ENCODE measurements at regions not wholly inside any gene's neighbourhood (a gene's known extent, or its start where the extent isn't known, plus 50 kb on each side); places are given as distances from the start of the nearest gene placed in this dataset.

DNA sequence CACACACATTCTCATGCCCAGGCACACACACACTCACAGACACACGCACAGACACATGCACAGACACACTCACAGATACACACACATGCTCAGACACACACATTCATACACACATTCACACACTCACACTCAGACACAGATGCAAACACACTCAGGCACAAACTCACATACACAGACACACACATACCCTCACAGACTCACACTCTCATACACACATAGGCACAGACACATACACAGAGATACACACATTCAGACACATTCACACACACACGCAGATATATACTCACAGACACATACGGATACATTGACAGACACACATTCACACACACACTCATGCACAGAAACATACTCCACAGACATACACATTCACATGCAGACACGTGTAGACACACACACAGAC is 89.6 kb downstream of the RBFOX3 start:
- DNase-seq (ENCODE audit: low read depth in 2 of 2) = no peak

DNA sequence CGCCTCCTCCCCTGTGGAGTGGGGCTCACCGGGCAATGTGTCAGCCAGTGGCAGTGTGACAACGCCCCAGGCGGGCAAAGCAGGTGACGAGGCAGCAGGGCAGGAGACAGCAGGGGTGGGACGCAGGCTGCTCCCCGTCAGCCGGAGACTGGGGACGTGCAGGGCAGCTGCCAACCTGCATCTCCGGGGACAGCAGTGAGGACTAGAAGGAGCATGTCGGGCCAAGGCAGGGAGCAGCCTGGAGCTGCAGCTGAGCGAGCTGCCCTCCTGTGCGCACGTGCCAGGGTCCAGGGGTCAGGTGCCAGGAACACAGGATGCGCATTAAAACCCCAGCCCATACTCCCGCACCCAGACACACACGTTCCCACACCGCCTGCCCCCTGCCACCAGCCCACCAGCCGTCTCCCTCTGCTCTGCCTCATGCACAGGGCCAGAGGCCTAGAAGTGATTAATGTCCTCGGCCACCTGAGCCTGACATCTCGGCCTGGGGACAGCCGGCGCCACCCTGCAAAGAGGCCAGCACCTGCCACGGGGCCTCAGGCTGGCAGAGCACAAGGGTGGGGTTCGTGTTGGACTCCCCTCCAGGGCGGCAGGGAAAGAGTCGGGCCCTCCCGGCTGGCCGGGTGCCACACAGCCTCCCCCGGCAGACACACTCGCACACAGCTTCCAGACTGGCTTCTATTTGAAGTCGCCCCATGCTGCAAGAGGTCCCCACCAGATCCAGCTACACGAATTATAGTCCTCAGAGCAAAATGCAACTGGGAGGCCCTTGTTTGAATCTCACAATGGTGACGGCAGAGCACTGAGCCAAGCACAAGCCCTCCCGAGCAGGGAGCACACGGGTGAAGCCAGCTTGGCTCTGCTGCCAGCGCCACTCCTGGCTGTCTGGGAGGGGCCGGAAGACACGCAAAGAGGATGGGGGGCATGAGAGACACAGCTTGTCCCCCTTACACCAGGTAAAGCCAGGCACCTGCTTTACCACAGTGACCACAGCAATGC is 90.4 kb downstream of the RBFOX3 start:
- no peak for DNase-seq (ENCODE audit: low read depth in 2 of 2)

DNA sequence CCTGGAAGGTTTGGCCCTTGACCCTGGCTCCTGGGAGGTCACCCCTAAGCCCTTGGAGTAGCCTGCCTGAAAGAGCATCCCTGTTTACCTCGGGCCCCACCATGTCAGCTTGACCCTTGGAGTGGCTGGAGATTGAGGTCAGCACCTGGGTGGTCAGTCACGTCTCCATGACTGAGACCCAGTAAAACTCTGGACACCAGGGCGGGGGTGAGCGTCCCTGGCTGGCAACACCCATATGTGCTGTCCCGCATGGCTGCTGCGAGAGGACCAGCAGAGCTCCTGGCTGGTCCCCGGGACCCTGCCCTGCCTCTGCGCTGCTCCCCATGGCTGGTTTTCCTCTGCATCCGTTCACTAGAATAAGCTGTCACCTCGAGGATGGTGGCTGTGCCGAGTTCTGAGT is 91.2 kb downstream of the RBFOX3 start:
- no peak for DNase-seq (ENCODE audit: low read depth in 2 of 2)

DNA sequence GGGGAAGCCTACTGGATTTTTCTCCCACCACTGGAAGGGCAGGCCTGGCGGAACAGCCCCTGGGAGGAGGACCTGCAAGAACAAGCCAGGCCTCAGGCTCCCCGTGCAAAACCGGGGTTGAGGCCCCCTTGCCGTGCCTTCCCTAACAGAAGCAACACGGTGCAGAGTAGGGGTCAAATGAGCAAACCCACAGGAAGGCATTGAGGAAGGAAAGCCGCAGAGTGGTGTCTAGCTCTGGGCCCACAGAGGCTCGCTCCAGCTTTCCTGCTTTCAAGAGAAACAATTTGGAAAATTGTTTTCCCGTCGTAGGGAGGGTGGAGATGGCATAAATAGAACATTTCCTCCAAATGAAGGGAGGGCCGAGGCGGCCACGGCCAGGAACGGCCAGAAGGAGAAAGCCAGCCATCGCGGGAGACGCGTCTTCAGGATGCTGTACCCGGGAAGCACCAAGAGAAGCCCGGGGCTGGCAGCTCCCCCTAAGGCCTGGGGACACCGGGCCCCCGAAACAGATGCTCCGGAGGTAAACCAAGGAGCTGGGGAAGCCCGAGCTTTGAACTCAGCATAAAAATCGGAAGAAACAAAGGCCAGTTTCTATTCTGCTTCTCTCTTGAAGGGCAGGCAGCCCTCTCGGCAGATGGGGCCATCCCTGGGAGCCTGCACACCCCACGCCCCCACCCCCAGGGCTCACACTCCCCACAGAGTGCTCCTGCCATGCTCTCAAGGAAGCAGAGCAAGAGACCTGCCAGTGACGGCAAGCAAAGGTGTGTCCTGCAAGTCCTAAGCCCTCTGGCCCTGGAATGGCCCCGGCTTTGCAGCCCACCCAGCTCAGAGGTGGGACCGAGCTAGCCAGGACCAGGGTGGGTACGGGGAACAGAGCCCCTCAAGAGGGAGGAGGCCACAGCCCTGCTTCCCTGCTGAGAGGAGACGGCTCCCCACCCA is 92.0 kb downstream of the RBFOX3 start:
- no peak for DNase-seq (ENCODE audit: low read depth in 2 of 2)

DNA sequence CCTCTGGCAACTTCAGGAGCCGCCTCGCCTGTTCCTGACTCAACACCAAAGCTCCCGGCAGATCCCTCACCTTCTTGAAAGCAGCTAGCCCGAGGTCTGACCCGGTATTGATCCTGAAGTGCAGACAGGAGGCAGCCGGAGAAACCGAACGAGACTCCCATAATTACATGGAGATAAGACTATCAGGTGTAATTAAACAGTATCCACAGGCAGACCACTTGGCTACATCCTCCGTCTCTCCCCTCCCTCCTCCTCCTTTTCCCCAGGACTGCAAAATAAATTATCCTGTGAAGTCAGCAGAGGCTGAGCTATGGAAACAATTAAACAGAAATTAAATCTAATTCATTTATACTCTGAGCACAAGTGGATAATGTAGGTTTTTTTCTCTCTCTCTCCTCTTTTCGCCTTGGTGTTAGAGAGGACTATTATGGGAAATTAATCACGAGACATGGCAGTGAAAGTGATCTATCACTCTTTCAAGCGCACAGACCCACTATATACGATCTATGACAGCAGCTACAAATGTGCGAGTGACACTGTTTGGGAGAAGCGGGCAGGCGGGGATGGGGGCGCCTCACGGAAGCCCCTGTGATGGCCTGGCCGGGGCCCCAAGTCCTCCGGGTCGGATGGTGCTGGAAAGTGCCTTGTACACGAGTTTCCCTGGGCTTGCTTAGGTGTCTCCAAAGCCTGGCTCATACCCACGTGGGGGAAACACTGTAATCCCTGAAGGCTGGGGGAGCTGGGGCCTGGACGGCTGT is 92.8 kb downstream of the RBFOX3 start:
- no peak for DNase-seq (ENCODE audit: low read depth in 2 of 2)

DNA sequence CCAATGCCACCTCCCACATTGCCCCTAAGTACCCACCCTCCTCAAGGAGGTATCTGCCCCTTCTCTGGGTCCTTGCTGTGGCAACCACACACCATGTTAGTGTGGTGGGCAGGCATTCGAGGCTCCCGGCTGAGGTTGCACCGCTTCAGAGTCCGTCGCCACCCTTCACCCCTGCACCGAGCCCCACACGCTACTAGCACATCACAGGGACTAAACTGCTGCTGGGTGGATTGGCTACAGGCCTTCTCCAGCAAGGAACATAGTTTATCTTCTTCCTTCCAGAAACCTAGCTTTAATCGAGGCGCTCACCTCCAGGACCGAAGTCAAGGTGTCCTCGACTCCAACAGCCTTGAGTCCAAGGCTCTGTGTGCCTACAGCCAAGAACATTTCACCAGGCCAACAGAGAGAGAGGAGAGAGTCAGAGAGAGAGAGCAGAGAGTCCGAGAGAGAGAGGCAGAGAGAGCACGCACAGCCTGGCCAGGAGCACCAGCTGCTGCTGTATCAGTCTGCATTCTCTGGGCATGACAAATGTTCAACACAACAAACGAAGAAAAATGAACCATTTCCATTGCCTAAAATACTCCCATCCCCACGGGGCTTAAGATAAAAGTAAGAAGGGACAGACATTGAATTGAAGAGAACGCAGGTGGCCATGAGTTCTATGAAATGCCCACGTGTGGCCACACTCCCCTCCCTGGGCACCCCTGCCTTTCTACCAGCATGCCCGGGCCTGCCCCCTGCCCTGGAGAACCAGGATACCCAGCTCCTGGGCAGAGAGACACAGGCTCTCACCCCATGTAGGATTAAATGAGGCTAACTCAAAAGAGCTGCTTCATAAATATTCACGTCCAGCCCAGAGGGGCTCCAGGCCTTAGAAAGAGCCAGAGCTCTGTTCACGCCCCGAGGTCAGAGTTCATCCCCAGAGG is 94.9 kb downstream of the RBFOX3 start:
- DNase-seq (ENCODE audit: low read depth in 2 of 2) = no peak

DNA sequence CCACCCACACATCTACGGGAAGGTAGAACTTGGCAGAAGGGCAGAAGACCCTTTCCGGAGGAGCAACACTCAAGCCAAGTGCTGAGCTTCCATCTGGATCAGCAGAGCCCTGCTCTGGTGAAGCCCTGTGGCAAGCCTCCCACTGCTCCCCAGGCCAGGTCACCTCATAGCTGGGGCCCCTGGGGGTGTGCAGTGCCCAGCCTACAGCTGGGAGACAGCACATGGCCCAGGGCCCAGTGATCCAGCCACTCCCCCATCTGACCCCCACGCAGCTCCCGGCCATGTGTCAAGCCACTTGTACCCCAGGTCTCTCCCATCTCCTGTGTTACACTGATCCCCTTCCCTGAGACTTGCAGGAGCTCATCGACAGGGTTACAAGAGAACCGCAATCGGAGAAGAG is 95.7 kb downstream of the RBFOX3 start:
- no peak for DNase-seq (ENCODE audit: low read depth in 2 of 2)

DNA sequence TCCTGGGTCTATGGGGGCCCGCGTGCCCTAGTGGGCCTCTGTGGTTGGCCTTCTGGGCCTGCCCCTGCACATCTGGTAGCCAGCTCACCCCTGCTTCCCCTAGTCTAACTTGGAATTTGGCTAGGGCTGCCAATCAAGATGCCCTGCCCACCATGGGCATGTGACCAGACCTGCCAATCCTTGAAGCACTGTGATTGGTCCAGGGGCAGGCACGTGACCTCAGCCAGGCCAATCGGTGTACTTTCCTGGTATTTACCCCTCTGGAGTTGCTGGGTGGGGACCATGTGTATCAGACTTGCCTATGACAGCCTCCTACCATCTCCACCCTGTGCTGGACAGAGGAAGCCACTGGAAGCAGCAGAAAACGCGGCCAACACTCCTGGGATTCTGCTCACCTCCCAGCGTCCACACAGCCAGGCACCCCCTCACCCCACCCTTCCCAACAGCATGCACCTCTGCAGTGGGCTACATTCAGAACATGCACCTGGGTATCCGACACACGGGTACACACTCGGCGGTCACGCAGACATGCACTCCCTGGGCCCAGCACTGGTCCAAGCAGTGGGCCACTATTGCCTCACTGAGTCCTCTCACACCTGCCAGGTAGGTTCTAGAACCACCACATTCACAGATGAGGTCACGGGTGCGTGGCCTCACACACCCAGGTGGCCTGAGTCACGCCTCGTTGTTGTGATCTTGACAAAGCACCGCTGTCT is 96.9 kb downstream of the RBFOX3 start:
- no peak for DNase-seq (ENCODE audit: low read depth in 2 of 2)

DNA sequence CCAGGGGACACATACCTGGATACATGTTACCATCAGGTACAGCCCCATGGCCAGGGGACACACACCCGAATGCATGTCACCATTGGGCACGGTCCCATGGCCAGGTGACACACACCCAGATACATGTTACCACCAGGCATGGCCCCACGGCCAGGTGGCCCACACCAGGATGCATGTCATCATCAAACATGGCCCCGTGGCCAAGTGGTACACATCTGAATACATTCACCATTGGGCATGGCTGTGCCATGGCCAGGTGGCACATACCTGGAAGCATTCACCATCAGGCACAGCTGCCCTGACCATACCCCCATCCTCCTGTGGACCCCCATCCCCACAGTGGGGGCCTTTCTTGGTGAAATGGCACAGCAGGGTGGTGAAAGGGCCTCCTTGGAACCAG is 97.6 kb downstream of the RBFOX3 start:
- DNase-seq (ENCODE audit: low read depth in 2 of 2) = no peak

DNA sequence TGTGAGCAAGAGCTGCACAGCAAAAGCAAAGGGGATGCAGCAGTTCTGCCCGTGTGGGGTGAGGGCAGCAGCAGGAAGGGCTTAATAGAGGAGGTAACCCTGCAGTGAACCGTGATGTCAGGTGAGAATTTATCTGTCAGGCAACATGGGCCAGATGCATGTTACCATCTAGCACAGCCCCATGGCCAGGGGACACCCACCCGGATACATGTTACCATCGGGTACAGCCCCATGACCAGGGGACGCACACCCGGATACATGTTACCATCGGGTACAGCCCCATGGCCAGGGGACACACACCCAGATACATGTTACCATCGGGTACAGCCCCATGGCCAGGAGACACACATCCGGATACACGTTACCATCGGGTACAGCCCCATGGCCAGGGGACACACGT is 99.4 kb downstream of the RBFOX3 start:
- DNase-seq (ENCODE audit: low read depth in 2 of 2) = no peak

DNA sequence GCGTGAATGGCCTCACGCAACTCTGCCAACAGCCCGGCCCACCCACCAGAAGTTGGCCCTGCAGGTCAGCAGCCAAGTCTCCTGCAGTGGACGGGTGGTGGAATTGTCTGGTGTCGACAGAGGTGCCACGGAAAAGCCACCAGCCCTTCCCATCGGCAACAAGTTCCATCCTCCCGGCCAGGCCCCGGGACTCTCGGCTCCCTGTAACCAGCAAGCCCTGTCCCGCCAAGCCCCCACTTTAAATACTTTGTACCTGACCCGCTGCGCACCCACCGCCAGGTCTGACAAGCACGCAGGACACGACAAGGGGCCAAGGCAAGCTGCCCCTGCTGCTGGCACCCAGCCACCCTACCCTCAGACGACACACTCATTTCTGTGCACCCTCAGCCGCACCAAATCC is 100.8 kb downstream of the RBFOX3 start:
- no peak for DNase-seq (ENCODE audit: low read depth in 2 of 2)

DNA sequence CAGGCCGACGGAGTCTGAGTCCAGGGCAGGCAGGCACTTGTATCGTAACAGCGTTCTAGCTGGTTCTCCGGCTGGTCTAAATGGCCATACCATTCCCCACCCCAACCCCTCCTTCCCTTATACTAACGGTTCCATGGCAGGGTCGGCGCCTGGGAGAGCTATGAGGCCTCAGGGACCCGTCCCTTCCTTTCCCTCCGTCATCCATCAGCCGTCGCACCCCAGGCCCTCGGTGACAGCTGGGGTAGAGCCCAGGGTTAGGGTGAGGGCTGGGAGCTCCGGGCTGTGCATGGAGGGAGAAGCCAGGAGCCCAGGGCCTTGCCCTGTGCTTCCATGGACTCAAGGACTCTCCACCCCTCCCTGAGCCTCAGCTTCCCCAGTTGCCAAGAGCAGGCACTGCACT is 101.4 kb downstream of the RBFOX3 start:
- DNase-seq (ENCODE audit: low read depth in 2 of 2) = no peak

DNA sequence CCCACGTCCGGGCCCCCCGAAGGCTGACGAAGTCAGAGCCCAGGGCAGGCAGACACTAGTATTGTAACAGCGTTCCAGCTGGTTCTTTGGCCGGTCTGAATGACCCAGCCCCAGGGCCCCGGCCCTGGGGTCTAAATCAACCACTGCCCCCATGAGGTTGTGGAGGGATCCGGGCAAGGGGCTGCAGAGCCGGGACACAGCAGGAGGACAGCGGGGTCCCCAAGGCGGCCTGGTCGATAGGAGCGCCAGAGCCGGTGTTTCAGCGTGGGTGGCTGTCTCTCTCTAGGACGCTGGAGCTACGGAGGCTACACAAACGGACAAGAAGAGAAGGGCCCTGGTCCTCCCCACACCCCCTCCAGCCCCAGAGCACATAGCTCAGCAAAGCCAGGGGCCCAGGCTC is 101.8 kb downstream of the RBFOX3 start:
- no peak for DNase-seq (ENCODE audit: low read depth in 2 of 2)

DNA sequence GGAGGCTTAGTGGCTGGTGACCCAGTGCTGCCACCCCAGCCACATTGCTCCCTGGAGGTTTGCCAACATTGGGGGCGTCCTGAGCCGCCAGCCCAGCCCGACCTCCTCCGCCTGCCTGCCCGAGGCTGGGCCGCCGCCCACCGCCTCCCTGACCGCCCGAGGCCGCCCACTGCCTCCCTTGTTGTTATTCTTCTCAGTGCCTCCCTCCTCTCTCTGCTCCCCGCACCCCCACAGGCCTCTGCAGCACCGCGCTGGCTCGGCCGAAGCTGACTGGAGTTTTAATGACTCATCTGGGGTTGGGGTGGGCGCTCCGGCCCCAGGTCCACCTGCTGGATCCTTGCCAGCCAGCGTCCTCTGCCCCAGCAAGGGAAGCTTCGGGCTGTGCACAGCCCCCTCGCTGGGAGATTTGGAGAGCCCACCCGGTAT is 102.5 kb downstream of the RBFOX3 start:
- no peak for DNase-seq (ENCODE audit: low read depth in 2 of 2)

DNA sequence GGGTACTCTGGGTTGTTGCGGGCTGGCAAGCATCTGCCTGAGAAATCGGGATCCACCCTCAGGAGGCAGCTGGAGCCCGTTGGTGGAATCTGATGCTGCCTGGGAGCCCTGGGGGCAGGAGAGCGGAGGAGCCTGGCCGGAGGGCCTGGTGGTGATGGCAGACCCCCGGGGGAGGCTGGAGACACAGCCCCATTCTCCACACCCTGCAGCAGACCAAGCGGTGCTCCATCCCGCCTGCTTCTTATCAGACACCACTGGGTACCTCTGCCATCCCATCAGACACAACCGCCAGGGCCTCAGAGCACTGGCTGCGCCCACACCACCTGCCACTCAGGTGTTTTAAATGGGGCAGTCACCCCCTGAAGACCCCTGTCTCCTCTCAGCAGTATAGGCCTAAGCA is 103.9 kb downstream of the RBFOX3 start:
- no peak for DNase-seq (ENCODE audit: low read depth in 2 of 2)

DNA sequence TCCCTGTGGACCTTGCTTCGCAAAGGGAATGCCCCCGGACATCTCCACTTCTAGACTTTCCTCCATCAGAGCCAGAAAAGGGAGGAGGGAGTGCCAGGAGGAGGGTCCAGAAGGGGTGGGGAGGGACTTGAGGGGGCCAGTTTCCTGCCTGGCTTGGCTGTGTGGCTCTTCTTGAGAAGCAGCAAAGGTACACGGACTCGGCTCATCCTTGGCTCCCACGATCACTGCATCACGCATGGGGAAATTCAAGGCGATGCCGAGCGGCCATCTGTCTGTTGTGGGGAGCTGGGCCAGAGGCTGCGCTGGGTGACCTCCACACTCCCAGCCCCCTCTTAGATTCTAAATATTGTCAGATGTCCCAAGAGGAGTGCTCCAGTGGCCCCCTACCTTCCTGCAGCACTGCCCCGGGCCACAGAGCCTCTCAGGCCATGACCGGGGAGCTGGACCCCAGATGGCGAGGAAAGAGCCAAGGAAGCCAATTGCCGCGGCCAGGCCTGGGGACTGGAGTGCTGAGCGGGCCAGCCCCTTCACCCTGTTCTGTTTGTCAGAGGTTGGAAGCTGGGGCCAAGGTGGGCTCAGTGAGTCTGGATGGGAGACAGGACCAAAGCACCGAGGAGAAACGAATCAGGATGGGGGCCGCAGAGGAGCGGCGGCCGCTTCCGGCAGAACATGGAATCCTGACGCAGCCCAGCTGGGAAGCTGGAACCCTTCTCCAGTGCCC is 104.5 kb downstream of the RBFOX3 start:
- no peak for DNase-seq (ENCODE audit: low read depth in 2 of 2)

DNA sequence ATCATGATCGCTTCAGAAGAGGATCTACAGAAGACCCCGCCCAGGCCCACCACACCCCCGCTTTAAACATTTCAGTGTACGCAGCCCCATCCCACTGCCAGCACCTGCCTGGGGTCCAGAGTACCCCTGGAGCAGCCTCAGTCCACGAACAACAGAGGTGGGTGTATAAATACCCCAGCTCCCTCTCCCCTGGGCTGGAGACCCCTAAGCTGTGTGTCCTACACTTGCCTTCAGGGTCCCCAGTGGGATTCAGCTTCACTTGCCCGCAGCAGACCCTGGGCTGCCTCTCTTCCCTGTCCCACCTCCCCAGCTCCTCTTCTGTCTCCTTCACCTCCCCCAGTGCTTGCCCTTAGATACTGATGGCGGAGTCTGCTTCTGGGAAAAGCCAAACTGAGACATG is 105.7 kb downstream of the RBFOX3 start:
- no peak for DNase-seq (ENCODE audit: low read depth in 2 of 2)

DNA sequence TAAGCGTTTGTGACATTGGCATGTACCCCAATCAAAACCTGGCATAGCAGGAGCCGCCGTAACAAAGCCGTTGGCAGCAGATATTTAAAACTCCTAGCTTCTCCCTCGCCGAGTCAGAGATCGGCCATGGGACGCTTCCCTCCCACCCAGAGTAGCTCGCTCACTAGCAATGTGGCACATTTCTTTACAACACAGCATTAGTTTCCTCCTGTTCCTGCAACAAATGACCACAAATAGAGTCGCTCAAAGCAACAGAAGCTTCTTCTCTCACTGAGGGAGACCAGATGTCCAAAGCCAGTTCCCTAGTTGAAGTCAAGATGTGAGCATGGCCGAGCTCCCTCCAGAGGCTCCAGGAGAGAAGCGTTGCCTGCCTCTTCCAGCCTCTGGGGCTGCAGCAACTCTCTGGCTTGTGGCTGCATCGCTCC is 106.7 kb downstream of the RBFOX3 start:
- DNase-seq (ENCODE audit: low read depth in 2 of 2) = no peak

DNA sequence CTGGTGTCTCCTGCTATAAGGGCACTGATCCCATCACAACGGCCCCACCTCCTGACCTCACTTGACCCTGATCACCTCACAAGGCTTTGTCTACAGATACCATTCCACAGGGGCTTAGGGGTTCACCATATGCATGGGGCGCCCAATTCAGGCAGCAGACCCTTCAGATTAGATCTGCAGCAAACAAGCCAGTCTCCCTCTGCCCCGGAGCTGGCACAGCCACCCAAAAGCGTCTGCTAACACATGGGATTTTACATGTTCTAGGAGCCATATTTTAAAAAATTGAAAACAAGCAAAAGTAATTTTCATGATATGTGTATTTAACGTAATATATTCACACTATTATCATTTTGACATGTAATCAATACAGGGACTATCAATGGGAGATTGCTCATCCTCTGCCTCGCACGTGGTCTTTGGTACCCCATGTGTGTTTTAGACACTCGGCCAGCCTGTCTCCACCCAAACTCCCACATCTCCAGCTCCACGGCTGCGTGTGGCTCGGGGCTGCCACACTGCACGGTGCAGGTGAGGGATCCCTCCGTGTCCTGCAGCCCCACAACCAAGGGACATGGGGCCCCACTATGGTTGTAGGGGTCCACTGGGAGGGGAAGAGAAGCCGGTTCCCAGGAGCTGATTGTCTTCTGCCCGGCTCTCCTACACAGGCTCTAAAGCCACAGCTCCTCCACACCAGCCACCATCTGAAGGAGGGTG is 107.6 kb downstream of the RBFOX3 start:
- DNase-seq (ENCODE audit: low read depth in 2 of 2) = no peak
